Esophagus muscularis mucosa (tissue), 3 donors: ENCODE measurements at regions not wholly inside any gene's neighbourhood (a gene's known extent, or its start where the extent isn't known, plus 50 kb on each side); places are given as distances from the start of the nearest gene placed in this dataset.

Experiments
- POLR2A ChIP-seq: fragments of 450-650 bp; IDR thresholded peaks from one replicate; pipeline ENCODE4 v1.6.1; 2017; ENCODE audit warnings: antibody characterized with exemption, moderate library complexity, mild to moderate bottlenecking, low read depth
- TF ChIP-seq, protein P1 (sequence below), 3 experiments: fragments of 200-600 bp in 2 of 3; fragments of 450-650 bp in 1 of 3; sonication (generic) in 2 of 3; IDR thresholded peaks; one replicate each; pipeline ENCODE4 v1.5.1; 2017 to 2019; ENCODE audit warnings: antibody characterized with exemption in 3 of 3, mild to moderate bottlenecking in 2 of 3, moderate library complexity in 1 of 3

DNA sequence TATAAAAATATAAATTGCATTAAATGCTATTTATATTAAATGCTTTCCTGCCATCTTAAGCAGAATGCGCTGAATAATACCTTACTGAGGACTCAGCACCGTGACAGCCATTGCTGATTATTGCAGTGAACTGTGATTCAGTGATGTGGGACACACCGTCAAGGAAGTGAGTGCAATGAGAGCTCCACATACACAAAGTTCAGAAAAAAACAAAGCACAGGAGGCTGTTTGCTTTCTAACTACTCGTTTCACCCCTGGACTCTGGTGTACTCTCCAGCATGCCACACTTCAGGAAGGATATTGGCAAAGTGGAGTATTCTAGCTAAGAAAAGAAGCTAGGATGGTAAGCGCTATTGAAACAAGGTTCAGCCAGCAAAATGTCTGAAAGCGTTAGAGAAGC, 57.4 kb upstream of the CXADR start:
- TF ChIP-seq, protein P1, sequence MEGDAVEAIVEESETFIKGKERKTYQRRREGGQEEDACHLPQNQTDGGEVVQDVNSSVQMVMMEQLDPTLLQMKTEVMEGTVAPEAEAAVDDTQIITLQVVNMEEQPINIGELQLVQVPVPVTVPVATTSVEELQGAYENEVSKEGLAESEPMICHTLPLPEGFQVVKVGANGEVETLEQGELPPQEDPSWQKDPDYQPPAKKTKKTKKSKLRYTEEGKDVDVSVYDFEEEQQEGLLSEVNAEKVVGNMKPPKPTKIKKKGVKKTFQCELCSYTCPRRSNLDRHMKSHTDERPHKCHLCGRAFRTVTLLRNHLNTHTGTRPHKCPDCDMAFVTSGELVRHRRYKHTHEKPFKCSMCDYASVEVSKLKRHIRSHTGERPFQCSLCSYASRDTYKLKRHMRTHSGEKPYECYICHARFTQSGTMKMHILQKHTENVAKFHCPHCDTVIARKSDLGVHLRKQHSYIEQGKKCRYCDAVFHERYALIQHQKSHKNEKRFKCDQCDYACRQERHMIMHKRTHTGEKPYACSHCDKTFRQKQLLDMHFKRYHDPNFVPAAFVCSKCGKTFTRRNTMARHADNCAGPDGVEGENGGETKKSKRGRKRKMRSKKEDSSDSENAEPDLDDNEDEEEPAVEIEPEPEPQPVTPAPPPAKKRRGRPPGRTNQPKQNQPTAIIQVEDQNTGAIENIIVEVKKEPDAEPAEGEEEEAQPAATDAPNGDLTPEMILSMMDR (IDR thresholded peaks at IDR 0.05), result no peak
- no peak for TF ChIP-seq POLR2A
